ENCODE measurements at regions not wholly inside any gene's neighbourhood (a gene's known extent, or its start where the extent isn't known, plus 50 kb on each side); places are given as distances from the start of the nearest gene placed in this dataset.
A peak's percentile ranks its signal among the peaks of the same experiment; 100 is the strongest.
"Not testable (repeated sequence)": the region's sequence is repeated elsewhere in the genome, so short reads cannot be mapped to it uniquely, and the experiment has no call there.

- peak in 1 of 3 experiments; percentile 20 for DNase-seq
Measured at GRCh38 chr15:38002883-38003477, 68.5 kb downstream of the TMCO5A start.

GRCh38 chr15:38004218-38004861 is 69.9 kb downstream of the TMCO5A start:
- no peak for DNase-seq

- DNase-seq, result peak in 1 of 3 experiments; percentile 11
Measured at GRCh38 chr15:38005953-38006808, 71.7 kb downstream of the TMCO5A start.

GRCh38 chr15:38010395-38010794 is 76.0 kb downstream of the TMCO5A start:
- no peak for DNase-seq

GRCh38 chr15:38012894-38013293 is 78.5 kb downstream of the TMCO5A start:
- DNase-seq, result no peak

GRCh38 chr15:38017721-38018120 is 83.3 kb downstream of the TMCO5A start:
- DNase-seq, result no peak

GRCh38 chr15:38019066-38019465 is 84.6 kb downstream of the TMCO5A start:
- DNase-seq, result no peak

GRCh38 chr15:38021259-38021658 is 86.8 kb downstream of the TMCO5A start:
- no peak for DNase-seq

- no peak for DNase-seq
Measured at GRCh38 chr15:38024293-38025091, 90.1 kb downstream of the TMCO5A start.

GRCh38 chr15:38025656-38026055 is 91.2 kb downstream of the TMCO5A start:
- not testable (repeated sequence) for DNase-seq

- DNase-seq, result no peak
Measured at GRCh38 chr15:38028869-38029268, 94.4 kb downstream of the TMCO5A start.

- no peak for DNase-seq
Measured at GRCh38 chr15:38029736-38030135, 95.3 kb downstream of the TMCO5A start.

GRCh38 chr15:38030609-38031008 is 96.2 kb downstream of the TMCO5A start:
- no peak for DNase-seq

GRCh38 chr15:38035701-38036100 is 101.3 kb downstream of the TMCO5A start:
- DNase-seq, result no peak

- DNase-seq, result no peak
Measured at GRCh38 chr15:38036790-38037338, 102.4 kb downstream of the TMCO5A start.

- DNase-seq, result no peak
Measured at GRCh38 chr15:38038659-38039442, 104.4 kb downstream of the TMCO5A start.

GRCh38 chr15:38040615-38041014 is 106.2 kb downstream of the TMCO5A start:
- no peak for DNase-seq

GRCh38 chr15:38041576-38041975 is 107.1 kb downstream of the TMCO5A start:
- DNase-seq, result no peak

- no peak for DNase-seq
Measured at GRCh38 chr15:38042211-38042610, 107.8 kb downstream of the TMCO5A start.

GRCh38 chr15:38042707-38043445 is 108.4 kb downstream of the TMCO5A start:
- DNase-seq, result peak in 1 of 3 experiments; percentile 10
